GM12878 (cell line): ENCODE measurements at regions not wholly inside any gene's neighbourhood (a gene's known extent, or its start where the extent isn't known, plus 50 kb on each side); places are given as distances from the start of the nearest gene placed in this dataset.

ENCODE experiments used
- BMI1 ChIP-seq: fragments of 450-650 bp; IDR thresholded peaks from 2 replicates; pipeline ENCODE4 v1.6.1; 2016; ENCODE audit warnings: mild to moderate bottlenecking, moderate library complexity, borderline replicate concordance
- CHD4 ChIP-seq: fragments of 200-600 bp; sonication (generic); IDR thresholded peaks from 2 replicates; pipeline ENCODE4 v1.6.1; 2016; ENCODE audit warnings: mild to moderate bottlenecking
- CREM ChIP-seq: IDR thresholded peaks from 2 replicates; pipeline ENCODE4 v1.6.1; 2014; ENCODE audit warnings: antibody characterized with exemption, low read depth
- FOXK2 ChIP-seq: fragments of 450-650 bp; IDR thresholded peaks from 2 replicates; pipeline ENCODE4 v1.6.1; 2017; ENCODE audit warnings: mild to moderate bottlenecking, moderate library complexity
- HDAC6 ChIP-seq: fragments of 200-600 bp; sonication (generic); IDR thresholded peaks from one replicate; pipeline ENCODE4 v1.8.0; 2017; ENCODE audit warnings: antibody characterized with exemption; ENCODE audit not compliant: unreplicated experiment
- JUND ChIP-seq: IDR thresholded peaks from 2 replicates; pipeline ENCODE4 v1.6.1; 2012; ENCODE audit warnings: low read depth, mild to moderate bottlenecking, low read length, improper control_type of control experiment, moderate library complexity
- KAT2A ChIP-seq: conservative IDR thresholded peaks from 2 replicates; pipeline ENCODE4 v1.6.1; 2011; ENCODE audit warnings: low read depth, low read length; ENCODE audit not compliant: control insufficient read depth
- MTA3 ChIP-seq: IDR thresholded peaks from 2 replicates; pipeline ENCODE4 v1.6.1; 2012; ENCODE audit warnings: low read length, inconsistent platforms, borderline replicate concordance
- NFXL1 ChIP-seq: fragments of 450-650 bp; IDR thresholded peaks from 2 replicates; pipeline ENCODE4 v1.6.1; 2017; ENCODE audit warnings: antibody characterized with exemption, mild to moderate bottlenecking, borderline replicate concordance
- NFYB ChIP-seq: IDR thresholded peaks from 2 replicates; pipeline ENCODE4 v1.6.1; 2011; ENCODE audit warnings: low read depth, mild to moderate bottlenecking, low read length, improper control_type of control experiment, moderate library complexity; ENCODE audit not compliant: insufficient read depth
- PML ChIP-seq: IDR thresholded peaks from 2 replicates; pipeline ENCODE4 v1.6.1; 2012; ENCODE audit warnings: low read length, inconsistent platforms
- RB1 ChIP-seq: fragments of 450-650 bp; formaldehyde crosslinking; IDR thresholded peaks from 2 replicates; pipeline ENCODE4 v1.6.1; 2017; ENCODE audit warnings: mild to moderate bottlenecking, borderline replicate concordance
- RELA ChIP-seq: fragments of 450-650 bp; IDR thresholded peaks from 2 replicates; pipeline ENCODE4 v1.8.0; 2014; ENCODE audit warnings: borderline replicate concordance; ENCODE audit not compliant: partially characterized antibody
- RUNX3 ChIP-seq: IDR thresholded peaks from 2 replicates; pipeline ENCODE4 v1.6.1; 2012; ENCODE audit warnings: low read length, inconsistent platforms
- SPI1 ChIP-seq: IDR thresholded peaks from 2 replicates; pipeline ENCODE4 v1.6.1; 2011; ENCODE audit warnings: low read depth, mild to moderate bottlenecking, low read length, moderate library complexity, borderline replicate concordance; ENCODE audit not compliant: insufficient read depth
- SRF ChIP-seq, 2 experiments: IDR thresholded peaks; 2 replicates each; pipeline ENCODE4 v1.6.1; 2011; ENCODE audit warnings: low read depth in 2 of 2, low read length in 2 of 2, mild to moderate bottlenecking in 1 of 2, moderate library complexity in 1 of 2
- STAT1 ChIP-seq: fragments of 450-650 bp; conservative IDR thresholded peaks from 2 replicates; pipeline ENCODE4 v1.6.1; 2014; ENCODE audit warnings: antibody characterized with exemption, mild to moderate bottlenecking
- TARDBP ChIP-seq: IDR thresholded peaks from 2 replicates; pipeline ENCODE4 v1.6.1; 2016; ENCODE audit warnings: borderline replicate concordance
- ZNF217 ChIP-seq: fragments of 450-650 bp; IDR thresholded peaks from 2 replicates; pipeline ENCODE4 v1.6.1; 2017; ENCODE audit warnings: antibody characterized with exemption, mild to moderate bottlenecking
- ZNF622 ChIP-seq: fragments of 450-650 bp; IDR thresholded peaks from 2 replicates; pipeline ENCODE4 v1.6.1; 2017; ENCODE audit warnings: mild to moderate bottlenecking, inconsistent platforms
- TF ChIP-seq, protein P1 (sequence below): fragments of 450-650 bp; IDR thresholded peaks from 2 replicates; pipeline ENCODE4 v1.6.1; 2017; ENCODE audit warnings: mild to moderate bottlenecking, low read depth, inconsistent platforms; ENCODE audit not compliant: poor library complexity, severe bottlenecking
- TF ChIP-seq, protein P2 (sequence below): IDR thresholded peaks from 2 replicates; pipeline ENCODE4 v1.6.1; 2012; ENCODE audit warnings: low read depth, low read length, improper control_type of control experiment
- TF ChIP-seq, protein P3 (sequence below): IDR thresholded peaks from 2 replicates; pipeline ENCODE4 v1.6.1; 2011; ENCODE audit warnings: low read depth, mild to moderate bottlenecking, low read length, moderate library complexity, borderline replicate concordance; ENCODE audit errors: extremely low read depth
- TF ChIP-seq, protein P4 (sequence below): fragments of 150-350 bp; IDR thresholded peaks from 2 replicates; pipeline ENCODE4 v1.6.1; 2014; ENCODE audit warnings: mild to moderate bottlenecking, low read depth, low read length
- TF ChIP-seq, protein P5 (sequence below): fragments of 450-650 bp; IDR thresholded peaks from 2 replicates; pipeline ENCODE4 v1.6.1; 2014; ENCODE audit warnings: mild to moderate bottlenecking

DNA sequence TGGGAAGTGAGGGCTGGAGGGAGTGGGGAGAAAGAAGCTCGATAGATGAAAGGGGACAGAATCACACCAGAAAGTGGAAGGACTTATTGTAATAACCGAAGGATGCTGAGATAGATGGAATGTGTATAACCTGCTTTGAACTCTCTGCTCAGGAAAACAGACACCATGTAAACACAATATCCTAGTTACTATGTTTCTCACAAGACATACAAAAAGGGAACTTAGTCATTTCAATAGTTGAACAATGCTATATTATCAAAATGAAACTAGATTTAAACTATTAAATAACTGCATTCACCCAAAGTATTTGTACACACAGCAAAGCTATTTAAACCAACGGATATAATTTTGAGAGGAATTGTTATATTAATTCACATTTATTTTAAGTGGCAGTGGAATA is 108.3 kb upstream of the GADL1 start (continued):
- TF ChIP-seq NFYB = no peak
- TF ChIP-seq KAT2A = no peak
- TF ChIP-seq, protein P1, sequence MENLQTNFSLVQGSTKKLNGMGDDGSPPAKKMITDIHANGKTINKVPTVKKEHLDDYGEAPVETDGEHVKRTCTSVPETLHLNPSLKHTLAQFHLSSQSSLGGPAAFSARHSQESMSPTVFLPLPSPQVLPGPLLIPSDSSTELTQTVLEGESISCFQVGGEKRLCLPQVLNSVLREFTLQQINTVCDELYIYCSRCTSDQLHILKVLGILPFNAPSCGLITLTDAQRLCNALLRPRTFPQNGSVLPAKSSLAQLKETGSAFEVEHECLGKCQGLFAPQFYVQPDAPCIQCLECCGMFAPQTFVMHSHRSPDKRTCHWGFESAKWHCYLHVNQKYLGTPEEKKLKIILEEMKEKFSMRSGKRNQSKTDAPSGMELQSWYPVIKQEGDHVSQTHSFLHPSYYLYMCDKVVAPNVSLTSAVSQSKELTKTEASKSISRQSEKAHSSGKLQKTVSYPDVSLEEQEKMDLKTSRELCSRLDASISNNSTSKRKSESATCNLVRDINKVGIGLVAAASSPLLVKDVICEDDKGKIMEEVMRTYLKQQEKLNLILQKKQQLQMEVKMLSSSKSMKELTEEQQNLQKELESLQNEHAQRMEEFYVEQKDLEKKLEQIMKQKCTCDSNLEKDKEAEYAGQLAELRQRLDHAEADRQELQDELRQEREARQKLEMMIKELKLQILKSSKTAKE = peak; percentile 30
- no peak for TF ChIP-seq NFXL1
- no peak for TF ChIP-seq STAT1
- TF ChIP-seq CREM = no peak
- TF ChIP-seq SPI1 = no peak
- TF ChIP-seq, protein P2, sequence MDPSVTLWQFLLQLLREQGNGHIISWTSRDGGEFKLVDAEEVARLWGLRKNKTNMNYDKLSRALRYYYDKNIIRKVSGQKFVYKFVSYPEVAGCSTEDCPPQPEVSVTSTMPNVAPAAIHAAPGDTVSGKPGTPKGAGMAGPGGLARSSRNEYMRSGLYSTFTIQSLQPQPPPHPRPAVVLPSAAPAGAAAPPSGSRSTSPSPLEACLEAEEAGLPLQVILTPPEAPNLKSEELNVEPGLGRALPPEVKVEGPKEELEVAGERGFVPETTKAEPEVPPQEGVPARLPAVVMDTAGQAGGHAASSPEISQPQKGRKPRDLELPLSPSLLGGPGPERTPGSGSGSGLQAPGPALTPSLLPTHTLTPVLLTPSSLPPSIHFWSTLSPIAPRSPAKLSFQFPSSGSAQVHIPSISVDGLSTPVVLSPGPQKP = no peak
- TF ChIP-seq SRF (IDR thresholded peaks at IDR 0.05; ENCODE audit: low read depth in 2 of 2, low read length in 2 of 2) = no peak
- TF ChIP-seq RB1 = no peak
- no peak for TF ChIP-seq BMI1
- no peak for TF ChIP-seq FOXK2
- no peak for TF ChIP-seq ZNF622
- TF ChIP-seq RELA = no peak
- TF ChIP-seq TARDBP = no peak
- TF ChIP-seq CHD4 = no peak
- TF ChIP-seq, protein P3, sequence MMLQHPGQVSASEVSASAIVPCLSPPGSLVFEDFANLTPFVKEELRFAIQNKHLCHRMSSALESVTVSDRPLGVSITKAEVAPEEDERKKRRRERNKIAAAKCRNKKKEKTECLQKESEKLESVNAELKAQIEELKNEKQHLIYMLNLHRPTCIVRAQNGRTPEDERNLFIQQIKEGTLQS = no peak
- TF ChIP-seq RUNX3 = no peak
- TF ChIP-seq ZNF217 = peak; percentile 30; the same call in 1 of the 2 replicates
- TF ChIP-seq, protein P4, sequence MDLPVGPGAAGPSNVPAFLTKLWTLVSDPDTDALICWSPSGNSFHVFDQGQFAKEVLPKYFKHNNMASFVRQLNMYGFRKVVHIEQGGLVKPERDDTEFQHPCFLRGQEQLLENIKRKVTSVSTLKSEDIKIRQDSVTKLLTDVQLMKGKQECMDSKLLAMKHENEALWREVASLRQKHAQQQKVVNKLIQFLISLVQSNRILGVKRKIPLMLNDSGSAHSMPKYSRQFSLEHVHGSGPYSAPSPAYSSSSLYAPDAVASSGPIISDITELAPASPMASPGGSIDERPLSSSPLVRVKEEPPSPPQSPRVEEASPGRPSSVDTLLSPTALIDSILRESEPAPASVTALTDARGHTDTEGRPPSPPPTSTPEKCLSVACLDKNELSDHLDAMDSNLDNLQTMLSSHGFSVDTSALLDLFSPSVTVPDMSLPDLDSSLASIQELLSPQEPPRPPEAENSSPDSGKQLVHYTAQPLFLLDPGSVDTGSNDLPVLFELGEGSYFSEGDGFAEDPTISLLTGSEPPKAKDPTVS = no peak
- TF ChIP-seq, protein P5, sequence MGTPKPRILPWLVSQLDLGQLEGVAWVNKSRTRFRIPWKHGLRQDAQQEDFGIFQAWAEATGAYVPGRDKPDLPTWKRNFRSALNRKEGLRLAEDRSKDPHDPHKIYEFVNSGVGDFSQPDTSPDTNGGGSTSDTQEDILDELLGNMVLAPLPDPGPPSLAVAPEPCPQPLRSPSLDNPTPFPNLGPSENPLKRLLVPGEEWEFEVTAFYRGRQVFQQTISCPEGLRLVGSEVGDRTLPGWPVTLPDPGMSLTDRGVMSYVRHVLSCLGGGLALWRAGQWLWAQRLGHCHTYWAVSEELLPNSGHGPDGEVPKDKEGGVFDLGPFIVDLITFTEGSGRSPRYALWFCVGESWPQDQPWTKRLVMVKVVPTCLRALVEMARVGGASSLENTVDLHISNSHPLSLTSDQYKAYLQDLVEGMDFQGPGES = no peak
- no peak for TF ChIP-seq PML
- no peak for TF ChIP-seq HDAC6
- TF ChIP-seq MTA3 = no peak
- TF ChIP-seq JUND = peak; percentile 84
